HEK293 (cell line): ENCODE measurements at regions not wholly inside any gene's neighbourhood (a gene's known extent, or its start where the extent isn't known, plus 50 kb on each side); places are given as distances from the start of the nearest gene placed in this dataset.

Experiments
- CTCF ChIA-PET: fragments of 350-600 bp; formaldehyde crosslinking; extraction: SDS; loops from one replicate; lab custom pipeline; 2021; ENCODE audit warnings: antibody characterized with exemption; lab: Yijun Ruan, JAX
- POLR2A ChIA-PET: fragments of 300-600 bp; formaldehyde crosslinking; extraction: SDS; loops from one replicate; lab custom pipeline; 2020; ENCODE audit warnings: antibody characterized with exemption, inconsistent platforms; lab: Yijun Ruan, JAX
- H3K27ac ChIP-seq: fragments of 200-500 bp; sonication (Bioruptor generic); 2 replicates; pipeline ENCODE4 v1.5.1; 2014; ENCODE audit warnings: low read depth, low read length, control low read depth, inconsistent platforms; ENCODE audit errors: extremely low read depth
- H3K36me3 ChIP-seq, 2 experiments: fragments of 200-500 bp in 1 of 2; sonication (Bioruptor generic) in 1 of 2; 1 replicate in 1 of 2; 2 replicates in 1 of 2; pipeline ENCODE4 v1.5.1; 2014 to 2017; ENCODE audit warnings: inconsistent platforms in 2 of 2, low read length in 2 of 2; ENCODE audit not compliant: control insufficient read depth in 2 of 2, insufficient read depth in 1 of 2
- H3K4me1 ChIP-seq: fragments of 200-500 bp; sonication (Bioruptor generic); 2 replicates; pipeline ENCODE4 v1.5.1; 2014; ENCODE audit warnings: mild to moderate bottlenecking, low read length, inconsistent platforms; ENCODE audit not compliant: control insufficient read depth, insufficient read depth
- H3K4me3 ChIP-seq: 2 replicates; pipeline ENCODE4 v1.5.1; 2011; ENCODE audit warnings: low read depth, mild to moderate bottlenecking, control low read depth, low read length, moderate library complexity
- H3K9me3 ChIP-seq: fragments of 200-500 bp; sonication (Bioruptor generic); 2 replicates; pipeline ENCODE4 v1.5.1; 2014; ENCODE audit warnings: low read depth, low read length, inconsistent platforms; ENCODE audit not compliant: control insufficient read depth, insufficient read depth
- EGR2 ChIP-seq: fragments of 450-650 bp; formaldehyde crosslinking; IDR thresholded peaks from 2 replicates; pipeline ENCODE4 v1.5.1; 2016; ENCODE audit warnings: low read depth, missing biosample characterization, missing genetic modification characterization
- GLIS2 ChIP-seq: fragments of 450-650 bp; formaldehyde crosslinking; IDR thresholded peaks from 2 replicates; pipeline ENCODE4 v1.5.1; 2016; ENCODE audit warnings: missing biosample characterization, missing genetic modification characterization
- KLF16 ChIP-seq: fragments of 450-650 bp; formaldehyde crosslinking; IDR thresholded peaks from 2 replicates; pipeline ENCODE4 v1.5.1; 2017; ENCODE audit warnings: missing biosample characterization, missing genetic modification characterization
- PRDM1 ChIP-seq: fragments of 450-650 bp; formaldehyde crosslinking; IDR thresholded peaks from 2 replicates; pipeline ENCODE4; 2016; ENCODE audit warnings: missing biosample characterization, missing genetic modification characterization
- REST ChIP-seq: fragments of 450-650 bp; formaldehyde crosslinking; IDR thresholded peaks from 2 replicates; pipeline ENCODE4 v1.5.1; 2016; ENCODE audit warnings: missing biosample characterization, missing genetic modification characterization
- ZBTB1 ChIP-seq: fragments of 450-650 bp; formaldehyde crosslinking; IDR thresholded peaks from 2 replicates; pipeline ENCODE4 v1.5.1; 2016; ENCODE audit warnings: missing biosample characterization, missing genetic modification characterization
- ZFP3 ChIP-seq: fragments of 450-650 bp; formaldehyde crosslinking; IDR thresholded peaks from 2 replicates; pipeline ENCODE4 v1.5.1; 2016; ENCODE audit warnings: low read depth, missing biosample characterization, missing genetic modification characterization
- ZIC2 ChIP-seq: fragments of 450-650 bp; formaldehyde crosslinking; IDR thresholded peaks from 2 replicates; pipeline ENCODE4 v1.5.1; 2016; ENCODE audit warnings: missing biosample characterization, missing genetic modification characterization
- ZNF280C ChIP-seq: fragments of 450-650 bp; formaldehyde crosslinking; IDR thresholded peaks from 2 replicates; pipeline ENCODE4 v1.5.1; 2016; ENCODE audit warnings: missing biosample characterization, missing genetic modification characterization
- ZNF280D ChIP-seq: fragments of 450-650 bp; formaldehyde crosslinking; IDR thresholded peaks from 2 replicates; pipeline ENCODE4 v1.5.1; 2016; ENCODE audit warnings: missing biosample characterization, missing genetic modification characterization
- ZNF302 ChIP-seq: fragments of 450-650 bp; formaldehyde crosslinking; IDR thresholded peaks from 2 replicates; pipeline ENCODE4 v1.5.1; 2016; ENCODE audit warnings: missing biosample characterization, missing genetic modification characterization, low read depth
- ZNF335 ChIP-seq: fragments of 450-650 bp; formaldehyde crosslinking; conservative IDR thresholded peaks from 2 replicates; pipeline ENCODE4 v1.5.1; 2016; ENCODE audit warnings: missing biosample characterization, missing genetic modification characterization
- ZNF488 ChIP-seq: fragments of 450-650 bp; formaldehyde crosslinking; IDR thresholded peaks from 2 replicates; pipeline ENCODE4 v1.5.1; 2016; ENCODE audit warnings: missing biosample characterization, missing genetic modification characterization
- ZNF548 ChIP-seq: fragments of 450-650 bp; formaldehyde crosslinking; IDR thresholded peaks from 2 replicates; pipeline ENCODE4 v1.5.1; 2016; ENCODE audit warnings: missing biosample characterization, missing genetic modification characterization
- ZNF670 ChIP-seq: fragments of 450-650 bp; formaldehyde crosslinking; IDR thresholded peaks from 2 replicates; pipeline ENCODE4 v1.5.1; 2016; ENCODE audit warnings: missing biosample characterization, missing genetic modification characterization, low read depth
- ZNF791 ChIP-seq: fragments of 450-650 bp; formaldehyde crosslinking; IDR thresholded peaks from 2 replicates; pipeline ENCODE4 v1.5.1; 2016; ENCODE audit warnings: missing biosample characterization, missing genetic modification characterization
- ZNF830 ChIP-seq: fragments of 450-650 bp; IDR thresholded peaks from 2 replicates; pipeline ENCODE4 v1.5.0; 2018; ENCODE audit warnings: missing biosample characterization, missing genetic modification characterization, low read depth, mild to moderate bottlenecking, moderate library complexity
- ZSCAN30 ChIP-seq: fragments of 450-650 bp; IDR thresholded peaks from 2 replicates; pipeline ENCODE4 v1.5.1; 2018; ENCODE audit warnings: missing biosample characterization, mild to moderate bottlenecking, missing genetic modification characterization, moderate library complexity

GRCh38 chr16:26454102-26454501, 612.6 kb upstream of the C16orf82 start:
- H3K9me3 ChIP-seq = no peaks in the 10 kb centered on the region
- no peak overlapping the region for H3K27ac ChIP-seq
- CTCF ChIA-PET = interaction anchor here (0.6 kb wide), 1 partner anchor 53 kb away, joined by 3 read pairs; no protein-coding TSS in a partner anchor
- no peak overlapping the region for H3K4me3 ChIP-seq
- no peaks in the 10 kb centered on the region for H3K4me1 ChIP-seq
- POLR2A ChIA-PET = no interaction called here
- TF ChIP-seq ZBTB1 (tag by site-specific recombination) (no peak), EGR2 (tag by site-specific recombination) (no peak), ZNF548 (no peak), ZSCAN30 (no peak), ZFP3 (tag by site-specific recombination) (no peak), REST (tag by site-specific recombination) (no peak), ZIC2 (tag by site-specific recombination) (no peak), ZNF830 (tag by site-specific recombination) (no peak), GLIS2 (tag by site-specific recombination) (no peak), ZNF670 (tag by site-specific recombination) (no peak), ZNF302 (tag by site-specific recombination) (no peak), ZNF488 (no peak), ZNF280C (tag by site-specific recombination) (no peak), ZNF280D (no peak), ZNF791 (tag by site-specific recombination) (no peak), KLF16 (tag by site-specific recombination) (no peak), PRDM1 (tag by site-specific recombination) (no peak), ZNF335 (tag by site-specific recombination) (no peak)
- H3K36me3 ChIP-seq = no peaks in the 10 kb centered on the region
